SK-N-SH (cell line): ENCODE measurements at regions not wholly inside any gene's neighbourhood (a gene's known extent, or its start where the extent isn't known, plus 50 kb on each side); places are given as distances from the start of the nearest gene placed in this dataset.

Experiments used
- CTCF ChIA-PET: fragments of 300-600, 350-600 bp; formaldehyde crosslinking; extraction: SDS; loops from one replicate; lab custom pipeline; 2021; lab: Yijun Ruan, JAX
- POLR2A ChIA-PET: fragments of 350-600 bp; sonication (Branson Sonifier 250); formaldehyde crosslinking; extraction: SDS; loops from one replicate; lab custom pipeline; 2020; ENCODE audit warnings: antibody characterized with exemption, inconsistent platforms; lab: Yijun Ruan, JAX
- DNase-seq: peaks from one replicate; pipeline ENCODE4 v3.0.0; 2012
- H2AFZ ChIP-seq: fragments of 200-600 bp; sonication (generic); 2 replicates; pipeline ENCODE4 v1.8.1; 2016; ENCODE audit warnings: antibody characterized with exemption, mild to moderate bottlenecking, low read depth
- H3F3A ChIP-seq: fragments of 200-600 bp; sonication (generic); replicated peaks from 2 replicates; pipeline ENCODE3; 2016; ENCODE audit warnings: antibody characterized with exemption, mild to moderate bottlenecking; ENCODE audit not compliant: insufficient read depth
- H3K27ac ChIP-seq, 2 experiments: fragments of 200-500 bp in 1 of 2; fragments of 200-600 bp in 1 of 2; sonication (Bioruptor generic) in 1 of 2; sonication (generic), shearing (Covaris generic) in 1 of 2; 2 replicates each; pipeline versions ENCODE4 v1.5.1 to v1.6.1; 2014 to 2016; ENCODE audit warnings: low read depth in 2 of 2, inconsistent platforms in 1 of 2, low read length in 1 of 2, mild to moderate bottlenecking in 1 of 2, mixed read lengths in 1 of 2
- H3K27me3 ChIP-seq: fragments of 200-600 bp; sonication (generic), shearing (Covaris generic); 2 replicates; pipeline ENCODE4 v1.6.1; 2016; ENCODE audit warnings: mixed run types; ENCODE audit not compliant: insufficient read depth
- H3K36me3 ChIP-seq, 2 experiments: fragments of 200-500 bp in 1 of 2; fragments of 200-600 bp in 1 of 2; sonication (Bioruptor generic) in 1 of 2; sonication (generic) in 1 of 2; replicated peaks in 1 of 2; 2 replicates each; pipeline versions ENCODE3 to v1.5.1; 2014 to 2016; ENCODE audit warnings: low read length in 1 of 2, mild to moderate bottlenecking in 1 of 2; ENCODE audit not compliant: insufficient read depth in 2 of 2, control insufficient read depth in 1 of 2
- H3K4me1 ChIP-seq, 2 experiments: fragments of 200-500 bp in 1 of 2; fragments of 200-600 bp in 1 of 2; sonication (Bioruptor generic) in 1 of 2; sonication (generic), shearing (Covaris generic) in 1 of 2; 2 replicates each; pipeline versions ENCODE4 v1.5.1 to v1.6.1; 2014 to 2016; ENCODE audit warnings: low read depth in 1 of 2, low read length in 1 of 2, mixed run types in 1 of 2; ENCODE audit not compliant: insufficient read depth in 2 of 2, control insufficient read depth in 1 of 2
- H3K4me2 ChIP-seq: fragments of 200-600 bp; sonication (generic), shearing (Covaris generic); 2 replicates; pipeline ENCODE4 v1.6.1; 2017; ENCODE audit warnings: mixed run types
- H3K4me3 ChIP-seq, 2 experiments: fragments of 200-500 bp in 1 of 2; fragments of 200-600 bp in 1 of 2; sonication (Bioruptor generic) in 1 of 2; sonication (generic), shearing (Covaris generic) in 1 of 2; 2 replicates each; pipeline versions ENCODE4 v1.5.1 to v1.8.1; 2014 to 2016; ENCODE audit warnings: low read depth in 2 of 2, inconsistent platforms in 1 of 2, low read length in 1 of 2, mild to moderate bottlenecking in 1 of 2, mixed read lengths in 1 of 2, moderate library complexity in 1 of 2
- H3K79me2 ChIP-seq: fragments of 200-600 bp; sonication (generic); 2 replicates; pipeline ENCODE4 v1.8.1; 2017; ENCODE audit warnings: mild to moderate bottlenecking; ENCODE audit not compliant: insufficient read depth
- H3K9ac ChIP-seq: fragments of 200-600 bp; sonication (generic); 2 replicates; pipeline ENCODE4 v1.6.1; 2017; ENCODE audit warnings: mixed run types
- H3K9me2 ChIP-seq: fragments of 200-600 bp; sonication (generic); 2 replicates; pipeline ENCODE4 v1.6.1; 2017; ENCODE audit warnings: mixed run types
- H3K9me3 ChIP-seq: fragments of 200-600 bp; sonication (generic); 2 replicates; pipeline ENCODE4 v1.6.1; 2017; ENCODE audit warnings: mixed run types, mild to moderate bottlenecking, moderate library complexity
- H4K20me1 ChIP-seq: fragments of 200-600 bp; sonication (generic); 2 replicates; pipeline ENCODE4 v1.6.1; 2017; ENCODE audit warnings: mild to moderate bottlenecking, mixed run types; ENCODE audit not compliant: insufficient read depth
- EP300 ChIP-seq, 2 experiments: IDR thresholded peaks; 2 replicates each; pipeline versions ENCODE4 v1.4.0 to v1.6.1; 2012; ENCODE audit warnings: borderline replicate concordance in 1 of 2, low read depth in 1 of 2, low read length in 1 of 2
- EZH2phosphoT487 ChIP-seq: fragments of 200-600 bp; sonication (generic); IDR thresholded peaks from 2 replicates; pipeline ENCODE4 v1.6.1; 2017; ENCODE audit warnings: low read depth, mixed run types, mild to moderate bottlenecking, antibody characterized with exemption, moderate library complexity, borderline replicate concordance
- FOSL2 ChIP-seq: IDR thresholded peaks from 2 replicates; pipeline ENCODE4 v1.4.0; 2012; ENCODE audit warnings: low read depth, mild to moderate bottlenecking, moderate library complexity, borderline replicate concordance
- GATA2 ChIP-seq: sonication (generic); formaldehyde crosslinking; IDR thresholded peaks from 2 replicates; pipeline ENCODE4 v1.5.0; 2020; ENCODE audit warnings: mild to moderate bottlenecking, missing genetic modification reagents
- MXI1 ChIP-seq: IDR thresholded peaks from 2 replicates; pipeline ENCODE4 v1.6.1; 2012; ENCODE audit warnings: mild to moderate bottlenecking, low read depth, low read length, improper control_type of control experiment
- NFIC ChIP-seq: IDR thresholded peaks from 2 replicates; pipeline ENCODE4 v1.4.0; 2012; ENCODE audit warnings: borderline replicate concordance
- PBX3 ChIP-seq: IDR thresholded peaks from 2 replicates; pipeline ENCODE4; 2012
- POLR2AphosphoS5 ChIP-seq: IDR thresholded peaks from 2 replicates; pipeline ENCODE4 v1.6.1; 2012; ENCODE audit warnings: low read depth, low read length
- RAD21 ChIP-seq: IDR thresholded peaks from 2 replicates; pipeline ENCODE4 v1.6.1; 2012; ENCODE audit warnings: mild to moderate bottlenecking, low read length
- RCOR1 ChIP-seq: fragments of 150-350 bp; IDR thresholded peaks from 2 replicates; pipeline ENCODE4 v1.6.1; 2017; ENCODE audit warnings: antibody characterized with exemption, low read length
- RFX5 ChIP-seq: IDR thresholded peaks from 2 replicates; pipeline ENCODE4 v1.6.1; 2012; ENCODE audit warnings: mild to moderate bottlenecking, improper control_type of control experiment, low read length
- RXRA ChIP-seq: IDR thresholded peaks from 2 replicates; pipeline ENCODE4 v1.4.0; 2012; ENCODE audit warnings: low read depth, mild to moderate bottlenecking, borderline replicate concordance
- SIN3A ChIP-seq: IDR thresholded peaks from 2 replicates; pipeline ENCODE4 v1.6.1; 2012; ENCODE audit warnings: low read depth, mild to moderate bottlenecking, low read length, moderate library complexity, borderline replicate concordance
- SMC3 ChIP-seq: IDR thresholded peaks from 2 replicates; pipeline ENCODE4 v1.6.1; 2012; ENCODE audit warnings: low read depth, low read length, improper control_type of control experiment
- TAF1 ChIP-seq: IDR thresholded peaks from 2 replicates; pipeline ENCODE4 v1.6.1; 2012; ENCODE audit warnings: low read depth, mild to moderate bottlenecking, low read length, moderate library complexity, borderline replicate concordance
- WGBS: methylation state at CpG from one replicate; pipeline ENCODE4 v1.1.6; 2017; ENCODE audit warnings: low lambda C conversion rate; 5-methylcytosine and 5-hydroxymethylcytosine counted together
- TF ChIP-seq, protein P1 (sequence below): IDR thresholded peaks from 2 replicates; pipeline ENCODE4 v1.6.1; 2012; ENCODE audit warnings: mild to moderate bottlenecking, low read depth, low read length, moderate library complexity
- TF ChIP-seq, protein P2 (sequence below): fragments of 200-600 bp; sonication (generic); IDR thresholded peaks from 2 replicates; pipeline ENCODE4 v1.6.1; 2017; ENCODE audit warnings: antibody characterized with exemption, mild to moderate bottlenecking, moderate library complexity
- TF ChIP-seq, protein P3 (sequence below): fragments of 150-350 bp; IDR thresholded peaks from 2 replicates; pipeline ENCODE4 v1.6.1; 2017; ENCODE audit warnings: antibody characterized with exemption, low read length, low read depth, borderline replicate concordance

DNA sequence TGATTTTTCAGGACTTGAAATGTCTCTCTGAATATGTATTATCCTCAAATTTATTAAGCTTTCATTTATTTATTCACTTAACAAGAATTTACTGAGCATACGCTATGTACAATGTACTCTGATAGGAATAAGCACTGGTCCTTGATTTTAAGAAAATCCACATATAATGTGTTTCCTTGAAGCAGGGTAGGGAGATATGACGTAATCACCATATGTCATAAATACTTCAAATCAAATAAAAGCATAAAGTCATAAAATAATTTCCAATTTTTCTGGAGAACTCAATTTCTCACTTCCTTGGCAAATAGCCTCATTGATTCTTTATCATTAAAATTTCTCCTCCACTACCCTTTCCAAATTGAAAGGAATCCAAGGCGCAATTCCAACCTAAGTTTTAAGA, 177.8 kb upstream of the GAP43 start:
- H3K27ac ChIP-seq, result no peak overlapping the region
- no peaks in the 10 kb centered on the region for H3K4me1 ChIP-seq
- no peak overlapping the region for H3K4me2 ChIP-seq
- H4K20me1 ChIP-seq, result no peaks in the 10 kb centered on the region
- WGBS, result 79% methylated on average over 3 of the region's 3 CpGs
- no peaks in the 10 kb centered on the region for H3F3A ChIP-seq
- ChIA-PET CTCF (no interaction called here), POLR2A (no interaction called here)
- no peaks in the 10 kb centered on the region for H3K79me2 ChIP-seq
- DNase-seq, result no peak
- no peaks in the 10 kb centered on the region for H3K9me2 ChIP-seq
- TF ChIP-seq RCOR1, result no peak
- no peak for TF ChIP-seq GATA2
- no peak for TF ChIP-seq FOSL2
- no peak for TF ChIP-seq RXRA
- TF ChIP-seq NFIC, result no peak
- TF ChIP-seq EP300 (IDR thresholded peaks at IDR 0.05; ENCODE audit: borderline replicate concordance in 1 of 2, low read depth in 1 of 2, low read length in 1 of 2), result no peak
- no peak for TF ChIP-seq EZH2phosphoT487
- TF ChIP-seq, protein P1, sequence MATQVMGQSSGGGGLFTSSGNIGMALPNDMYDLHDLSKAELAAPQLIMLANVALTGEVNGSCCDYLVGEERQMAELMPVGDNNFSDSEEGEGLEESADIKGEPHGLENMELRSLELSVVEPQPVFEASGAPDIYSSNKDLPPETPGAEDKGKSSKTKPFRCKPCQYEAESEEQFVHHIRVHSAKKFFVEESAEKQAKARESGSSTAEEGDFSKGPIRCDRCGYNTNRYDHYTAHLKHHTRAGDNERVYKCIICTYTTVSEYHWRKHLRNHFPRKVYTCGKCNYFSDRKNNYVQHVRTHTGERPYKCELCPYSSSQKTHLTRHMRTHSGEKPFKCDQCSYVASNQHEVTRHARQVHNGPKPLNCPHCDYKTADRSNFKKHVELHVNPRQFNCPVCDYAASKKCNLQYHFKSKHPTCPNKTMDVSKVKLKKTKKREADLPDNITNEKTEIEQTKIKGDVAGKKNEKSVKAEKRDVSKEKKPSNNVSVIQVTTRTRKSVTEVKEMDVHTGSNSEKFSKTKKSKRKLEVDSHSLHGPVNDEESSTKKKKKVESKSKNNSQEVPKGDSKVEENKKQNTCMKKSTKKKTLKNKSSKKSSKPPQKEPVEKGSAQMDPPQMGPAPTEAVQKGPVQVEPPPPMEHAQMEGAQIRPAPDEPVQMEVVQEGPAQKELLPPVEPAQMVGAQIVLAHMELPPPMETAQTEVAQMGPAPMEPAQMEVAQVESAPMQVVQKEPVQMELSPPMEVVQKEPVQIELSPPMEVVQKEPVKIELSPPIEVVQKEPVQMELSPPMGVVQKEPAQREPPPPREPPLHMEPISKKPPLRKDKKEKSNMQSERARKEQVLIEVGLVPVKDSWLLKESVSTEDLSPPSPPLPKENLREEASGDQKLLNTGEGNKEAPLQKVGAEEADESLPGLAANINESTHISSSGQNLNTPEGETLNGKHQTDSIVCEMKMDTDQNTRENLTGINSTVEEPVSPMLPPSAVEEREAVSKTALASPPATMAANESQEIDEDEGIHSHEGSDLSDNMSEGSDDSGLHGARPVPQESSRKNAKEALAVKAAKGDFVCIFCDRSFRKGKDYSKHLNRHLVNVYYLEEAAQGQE, result no peak
- TF ChIP-seq RFX5, result no peak
- TF ChIP-seq, protein P2, sequence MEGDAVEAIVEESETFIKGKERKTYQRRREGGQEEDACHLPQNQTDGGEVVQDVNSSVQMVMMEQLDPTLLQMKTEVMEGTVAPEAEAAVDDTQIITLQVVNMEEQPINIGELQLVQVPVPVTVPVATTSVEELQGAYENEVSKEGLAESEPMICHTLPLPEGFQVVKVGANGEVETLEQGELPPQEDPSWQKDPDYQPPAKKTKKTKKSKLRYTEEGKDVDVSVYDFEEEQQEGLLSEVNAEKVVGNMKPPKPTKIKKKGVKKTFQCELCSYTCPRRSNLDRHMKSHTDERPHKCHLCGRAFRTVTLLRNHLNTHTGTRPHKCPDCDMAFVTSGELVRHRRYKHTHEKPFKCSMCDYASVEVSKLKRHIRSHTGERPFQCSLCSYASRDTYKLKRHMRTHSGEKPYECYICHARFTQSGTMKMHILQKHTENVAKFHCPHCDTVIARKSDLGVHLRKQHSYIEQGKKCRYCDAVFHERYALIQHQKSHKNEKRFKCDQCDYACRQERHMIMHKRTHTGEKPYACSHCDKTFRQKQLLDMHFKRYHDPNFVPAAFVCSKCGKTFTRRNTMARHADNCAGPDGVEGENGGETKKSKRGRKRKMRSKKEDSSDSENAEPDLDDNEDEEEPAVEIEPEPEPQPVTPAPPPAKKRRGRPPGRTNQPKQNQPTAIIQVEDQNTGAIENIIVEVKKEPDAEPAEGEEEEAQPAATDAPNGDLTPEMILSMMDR, result no peak
- TF ChIP-seq MXI1, result no peak
- no peak for TF ChIP-seq SMC3
- TF ChIP-seq, protein P3, sequence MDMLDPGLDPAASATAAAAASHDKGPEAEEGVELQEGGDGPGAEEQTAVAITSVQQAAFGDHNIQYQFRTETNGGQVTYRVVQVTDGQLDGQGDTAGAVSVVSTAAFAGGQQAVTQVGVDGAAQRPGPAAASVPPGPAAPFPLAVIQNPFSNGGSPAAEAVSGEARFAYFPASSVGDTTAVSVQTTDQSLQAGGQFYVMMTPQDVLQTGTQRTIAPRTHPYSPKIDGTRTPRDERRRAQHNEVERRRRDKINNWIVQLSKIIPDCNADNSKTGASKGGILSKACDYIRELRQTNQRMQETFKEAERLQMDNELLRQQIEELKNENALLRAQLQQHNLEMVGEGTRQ, result no peak
- TF ChIP-seq RAD21, result no peak
- TF ChIP-seq PBX3, result no peak
- TF ChIP-seq TAF1, result no peak
- no peak for TF ChIP-seq SIN3A
- TF ChIP-seq POLR2AphosphoS5, result no peak
- H3K36me3 ChIP-seq, result no peaks in the 10 kb centered on the region
- no peak overlapping the region for H3K4me3 ChIP-seq
- H3K9me3 ChIP-seq, result no peaks in the 10 kb centered on the region
- no peak overlapping the region for H2AFZ ChIP-seq
- H3K9ac ChIP-seq, result no peak overlapping the region
- H3K27me3 ChIP-seq, result no peaks in the 10 kb centered on the region
